Vagina (tissue), 2 donors: ENCODE measurements at regions not wholly inside any gene's neighbourhood (a gene's known extent, or its start where the extent isn't known, plus 50 kb on each side); places are given as distances from the start of the nearest gene placed in this dataset.

Experiments used
- CTCF ChIP-seq, 3 experiments: fragments of 450-650 bp in 2 of 3; fragments of 200-600 bp in 1 of 3; sonication (generic) in 1 of 3; IDR thresholded peaks; one replicate each; pipeline ENCODE4 v1.5.1; 2017 to 2019; ENCODE audit warnings: antibody characterized with exemption in 3 of 3, mild to moderate bottlenecking in 2 of 3, moderate library complexity in 2 of 3
- POLR2A ChIP-seq, 2 donors: fragments of 450-650 bp; IDR thresholded peaks; one replicate each; pipeline ENCODE4 v1.6.1; 2017; ENCODE audit warnings: antibody characterized with exemption in 2 of 2, mild to moderate bottlenecking in 2 of 2, moderate library complexity in 2 of 2

GRCh38 chr1:55427606-55428005 lies 212.4 kb upstream of the USP24 start:
- TF ChIP-seq CTCF (IDR thresholded peaks at IDR 0.05) (no peak), POLR2A (IDR thresholded peaks at IDR 0.05) (no peak)
